Neural crest cell (in vitro differentiated cells): ENCODE measurements at regions not wholly inside any gene's neighbourhood (a gene's known extent, or its start where the extent isn't known, plus 50 kb on each side); places are given as distances from the start of the nearest gene placed in this dataset.

Experiments used
- DNase-seq: peaks from one replicate; pipeline ENCODE4 v3.0.0; 2021; ENCODE audit warnings: low read depth, mixed read lengths, low spot score
- H3K27ac Mint-ChIP-seq: one replicate; pipeline ENCODE4 v1.8.0; 2021; ENCODE audit warnings: mild to moderate bottlenecking, mixed read lengths; ENCODE audit not compliant: unreplicated experiment
- H3K27me3 Mint-ChIP-seq: 2 replicates; pipeline ENCODE4 v1.8.0; 2021; ENCODE audit warnings: low read depth, mild to moderate bottlenecking, mixed read lengths
- H3K36me3 Mint-ChIP-seq: 2 replicates; pipeline ENCODE4 v1.8.0; 2021; ENCODE audit warnings: low read depth, mild to moderate bottlenecking, mixed read lengths
- H3K4me1 Mint-ChIP-seq: 2 replicates; pipeline ENCODE4 v1.8.0; 2021; ENCODE audit warnings: mixed read lengths
- H3K4me3 Mint-ChIP-seq: one replicate; pipeline ENCODE4 v1.8.0; 2021; ENCODE audit warnings: mild to moderate bottlenecking, mixed read lengths
- H3K9me3 Mint-ChIP-seq: 2 replicates; pipeline ENCODE4 v1.8.0; 2021; ENCODE audit warnings: mixed read lengths
- CTCF ChIP-seq: fragments of 200-600 bp; sonication (generic); conservative IDR thresholded peaks from 2 replicates; pipeline ENCODE4 v1.5.0; 2021; ENCODE audit warnings: antibody characterized with exemption, mild to moderate bottlenecking

GRCh38 chr11:24086921-24087320, 409.9 kb upstream of the LUZP2 start:
- DNase-seq, result no peak
- no peak for TF ChIP-seq CTCF
- Mint-ChIP-seq H3K27ac (no peak overlapping the region), H3K27me3 (no peaks in the 10 kb centered on the region), H3K4me1 (no peaks in the 10 kb centered on the region), H3K4me3 (no peak overlapping the region), H3K9me3 (no peaks in the 10 kb centered on the region), H3K36me3 (no peaks in the 10 kb centered on the region)

GRCh38 chr11:24091594-24091993, 405.3 kb upstream of the LUZP2 start:
- H3K27me3 Mint-ChIP-seq, result no peaks in the 10 kb centered on the region
- DNase-seq, result no peak
- no peak overlapping the region for H3K27ac Mint-ChIP-seq
- no peaks in the 10 kb centered on the region for H3K4me1 Mint-ChIP-seq
- no peaks in the 10 kb centered on the region for H3K9me3 Mint-ChIP-seq
- no peaks in the 10 kb centered on the region for H3K36me3 Mint-ChIP-seq
- no peak overlapping the region for H3K4me3 Mint-ChIP-seq
- no peak for TF ChIP-seq CTCF

GRCh38 chr11:24093375-24093774, 403.5 kb upstream of the LUZP2 start:
- Mint-ChIP-seq H3K27ac (no peak overlapping the region), H3K36me3 (no peaks in the 10 kb centered on the region), H3K4me3 (no peak overlapping the region), H3K9me3 (no peaks in the 10 kb centered on the region), H3K27me3 (no peaks in the 10 kb centered on the region), H3K4me1 (no peaks in the 10 kb centered on the region)
- no peak for DNase-seq
- TF ChIP-seq CTCF, result no peak

- Mint-ChIP-seq H3K36me3 (peaks cover 5% of the 10 kb centered on the region), H3K27me3 (no peaks in the 10 kb centered on the region), H3K4me1 (no peaks in the 10 kb centered on the region), H3K4me3 (no peak overlapping the region), H3K9me3 (peaks cover 13% of the 10 kb centered on the region), H3K27ac (no peak overlapping the region)
- TF ChIP-seq CTCF, result no peak
- DNase-seq, result no peak
Observed at GRCh38 chr11:24108609-24109008, 388.2 kb upstream of the LUZP2 start.

- no peak overlapping the region for H3K27ac Mint-ChIP-seq
- no peaks in the 10 kb centered on the region for H3K36me3 Mint-ChIP-seq
- H3K27me3 Mint-ChIP-seq, result no peaks in the 10 kb centered on the region
- no peaks in the 10 kb centered on the region for H3K9me3 Mint-ChIP-seq
- TF ChIP-seq CTCF, result no peak
- peaks cover 5% of the 10 kb centered on the region for H3K4me1 Mint-ChIP-seq
- H3K4me3 Mint-ChIP-seq, result no peak overlapping the region
- no peak for DNase-seq
Observed at GRCh38 chr11:24122291-24122690, 374.6 kb upstream of the LUZP2 start.

- no peak overlapping the region for H3K4me3 Mint-ChIP-seq
- no peak overlapping the region for H3K27ac Mint-ChIP-seq
- no peaks in the 10 kb centered on the region for H3K27me3 Mint-ChIP-seq
- no peaks in the 10 kb centered on the region for H3K9me3 Mint-ChIP-seq
- H3K36me3 Mint-ChIP-seq, result no peaks in the 10 kb centered on the region
- H3K4me1 Mint-ChIP-seq, result peaks cover 5% of the 10 kb centered on the region
- no peak for DNase-seq
- TF ChIP-seq CTCF, result no peak
Observed at GRCh38 chr11:24124876-24125275, 372.0 kb upstream of the LUZP2 start.
